CD14-positive monocyte (primary cell): ENCODE measurements at regions not wholly inside any gene's neighbourhood (a gene's known extent, or its start where the extent isn't known, plus 50 kb on each side); places are given as distances from the start of the nearest gene placed in this dataset.

Source experiments
- DNase-seq, 3 donors: peaks; one replicate each; pipeline ENCODE4 v3.0.0-alpha.2; 2011 to 2022
- H2AFZ ChIP-seq: 2 replicates; pipeline ENCODE4 v1.6.0; 2012; ENCODE audit warnings: mild to moderate bottlenecking, low read depth, low read length, inconsistent platforms; ENCODE audit not compliant: insufficient read depth, poor library complexity, severe bottlenecking
- H3K27ac ChIP-seq, 2 donors: 1 replicate in 1 of 2; 2 replicates in 1 of 2; pipeline ENCODE4 v1.5.1; 2012 to 2013; ENCODE audit warnings: low read length in 2 of 2, control low read depth in 1 of 2, inconsistent platforms in 1 of 2, low read depth in 1 of 2, mild to moderate bottlenecking in 1 of 2
- H3K27me3 ChIP-seq, 2 donors: one replicate each; pipeline versions ENCODE4 v1.6.0 to v1.6.1; 2011 to 2013; ENCODE audit warnings: low read length in 2 of 2; ENCODE audit not compliant: control insufficient read depth in 2 of 2, insufficient read depth in 2 of 2
- H3K36me3 ChIP-seq, 2 donors: replicated peaks in 1 of 2; 1 replicate in 1 of 2; 2 replicates in 1 of 2; pipeline versions ENCODE4 v1.5.1 to v1.6.1; 2012 to 2013; ENCODE audit warnings: low read length in 2 of 2, control low read depth in 1 of 2, inconsistent platforms in 1 of 2, mild to moderate bottlenecking in 1 of 2; ENCODE audit not compliant: insufficient read depth in 2 of 2, control insufficient read depth in 1 of 2
- H3K4me1 ChIP-seq, 2 donors: 1 replicate in 1 of 2; 2 replicates in 1 of 2; pipeline versions ENCODE4 v1.5.1 to v1.6.1; 2012 to 2013; ENCODE audit warnings: low read length in 2 of 2, control low read depth in 1 of 2, inconsistent platforms in 1 of 2, mild to moderate bottlenecking in 1 of 2, moderate library complexity in 1 of 2; ENCODE audit not compliant: insufficient read depth in 2 of 2, control insufficient read depth in 1 of 2
- H3K4me2 ChIP-seq: replicated peaks from 2 replicates; pipeline ENCODE3; 2012; ENCODE audit warnings: low read length, moderate library complexity, mild to moderate bottlenecking; ENCODE audit not compliant: poor library complexity, severe bottlenecking; ENCODE audit errors: extremely low read depth
- H3K4me3 ChIP-seq, 3 experiments: fragments of 200-600 bp in 1 of 3; sonication (generic) in 1 of 3; replicated peaks in 1 of 3; 1 replicate in 2 of 3; 2 replicates in 1 of 3; pipeline ENCODE4 v1.5.1; 2011 to 2013; ENCODE audit warnings: low read length in 3 of 3, mild to moderate bottlenecking in 3 of 3, control low read depth in 2 of 3, low read depth in 2 of 3, inconsistent platforms in 1 of 3, moderate library complexity in 1 of 3
- H3K79me2 ChIP-seq: 2 replicates; pipeline ENCODE4 v1.6.0; 2012; ENCODE audit warnings: mild to moderate bottlenecking, control low read depth, inconsistent platforms, low read length, moderate library complexity; ENCODE audit not compliant: insufficient read depth
- H3K9ac ChIP-seq: 2 replicates; pipeline ENCODE4 v1.6.0; 2017; ENCODE audit warnings: low read length, mild to moderate bottlenecking; ENCODE audit not compliant: insufficient read depth, poor library complexity, severe bottlenecking
- H3K9me3 ChIP-seq, 2 donors: replicated peaks in 1 of 2; 1 replicate in 1 of 2; 2 replicates in 1 of 2; pipeline versions ENCODE4 v1.5.1 to v1.6.1; 2012 to 2013; ENCODE audit warnings: low read length in 2 of 2, control low read depth in 1 of 2; ENCODE audit not compliant: control insufficient read depth in 1 of 2, insufficient read depth in 1 of 2
- H4K20me1 ChIP-seq: 2 replicates; pipeline ENCODE4 v1.6.0; 2012; ENCODE audit warnings: mild to moderate bottlenecking, low read length, control low read depth, moderate library complexity; ENCODE audit not compliant: insufficient read depth
- H3K27ac Mint-ChIP-seq, 7 donors: one replicate each; pipeline ENCODE4 v1.8.0; 2020; ENCODE audit warnings: mild to moderate bottlenecking in 7 of 7, mixed read lengths in 7 of 7, moderate library complexity in 6 of 7, inconsistent platforms in 2 of 7
- H3K27me3 Mint-ChIP-seq, 3 donors: one replicate each; pipeline ENCODE4 v1.8.0; 2021 to 2022; ENCODE audit warnings: low read depth in 3 of 3, mild to moderate bottlenecking in 3 of 3, mixed read lengths in 3 of 3, moderate library complexity in 3 of 3, inconsistent platforms in 1 of 3
- H3K36me3 Mint-ChIP-seq, 2 donors: one replicate each; pipeline ENCODE4 v1.8.0; 2020; ENCODE audit warnings: mixed read lengths in 2 of 2, inconsistent platforms in 1 of 2, mild to moderate bottlenecking in 1 of 2
- H3K4me1 Mint-ChIP-seq: one replicate; pipeline ENCODE4 v1.8.0; 2020; ENCODE audit warnings: mild to moderate bottlenecking, mixed read lengths
- H3K4me3 Mint-ChIP-seq, 2 donors: one replicate each; pipeline ENCODE4 v1.8.0; 2020; ENCODE audit warnings: mild to moderate bottlenecking in 2 of 2, mixed read lengths in 2 of 2, moderate library complexity in 1 of 2
- H3K9me3 Mint-ChIP-seq, 7 donors: one replicate each; pipeline ENCODE4 v1.8.0; 2020 to 2022; ENCODE audit warnings: mixed read lengths in 7 of 7, mild to moderate bottlenecking in 6 of 7, moderate library complexity in 6 of 7, inconsistent platforms in 2 of 7
- CTCF ChIP-seq: fragments of 200-600 bp; IDR thresholded peaks from one replicate; pipeline ENCODE4 v1.8.0; 2022; ENCODE audit warnings: antibody characterized with exemption, mild to moderate bottlenecking
- WGBS: methylation state at CpG from one replicate; pipeline ENCODE4 v1.1.5; 2013; ENCODE audit warnings: missing lambda C conversion rate; ENCODE audit not compliant: insufficient coverage; 5-methylcytosine and 5-hydroxymethylcytosine counted together
- intact Hi-C, 2 donors: fragments of 100-400 bp; cut with micrococcal nuclease; formaldehyde crosslinking; loops; one replicate each; pipeline versions ENCODE4 v1.15.0 to v1.15.1; 2023

GRCh38 chr3:64830681-64831080 is 142.9 kb upstream of the ADAMTS9 start:
- WGBS: 80% methylated on average over 2 of the region's 4 CpGs
- Histone ChIP-seq H3K27me3 (no peaks in the 10 kb centered on the region), H2AFZ (no peak overlapping the region), H3K9ac (no peak overlapping the region), H3K4me2 (no peak overlapping the region), H3K9me3 (no peaks in the 10 kb centered on the region), H3K4me3 (no peak overlapping the region), H3K79me2 (no peaks in the 10 kb centered on the region), H3K27ac (no peak overlapping the region), H3K4me1 (no peaks in the 10 kb centered on the region), H4K20me1 (no peaks in the 10 kb centered on the region), H3K36me3 (no peaks in the 10 kb centered on the region)
- no peaks in the 10 kb centered on the region for H3K36me3 Mint-ChIP-seq
- no peaks in the 10 kb centered on the region for H3K27me3 Mint-ChIP-seq
- H3K27ac Mint-ChIP-seq: no peak overlapping the region
- DNase-seq: no peak
- no peak overlapping the region for H3K4me3 Mint-ChIP-seq
- intact Hi-C loops: no loop called here
- peaks cover 0 to 9% (median 0%) of the 10 kb centered on the region in 7 donors for H3K9me3 Mint-ChIP-seq
- no peak for TF ChIP-seq CTCF
- H3K4me1 Mint-ChIP-seq: no peaks in the 10 kb centered on the region

GRCh38 chr3:64829331-64829730 is 141.5 kb upstream of the ADAMTS9 start:
- H3K9ac ChIP-seq: no peak overlapping the region
- Mint-ChIP-seq H3K4me1 (no peaks in the 10 kb centered on the region), H3K27me3 (no peaks in the 10 kb centered on the region), H3K36me3 (no peaks in the 10 kb centered on the region), H3K27ac (no peak overlapping the region), H3K9me3 (peaks cover 0 to 9% (median 1%) of the 10 kb centered on the region in 7 donors), H3K4me3 (no peak overlapping the region)
- DNase-seq: no peak
- no peak overlapping the region for H3K27ac ChIP-seq
- intact Hi-C loops: no loop called here
- no peak overlapping the region for H3K4me2 ChIP-seq
- TF ChIP-seq CTCF: no peak
- H3K79me2 ChIP-seq: no peaks in the 10 kb centered on the region
- no peak overlapping the region for H3K4me3 ChIP-seq
- H3K4me1 ChIP-seq: no peaks in the 10 kb centered on the region
- H3K27me3 ChIP-seq: no peaks in the 10 kb centered on the region
- no peaks in the 10 kb centered on the region for H3K36me3 ChIP-seq
- no peak overlapping the region for H2AFZ ChIP-seq
- WGBS: no CpG with 5 or more reads among the region's 3 CpGs
- H3K9me3 ChIP-seq: no peaks in the 10 kb centered on the region
- no peaks in the 10 kb centered on the region for H4K20me1 ChIP-seq
